Esophagus squamous epithelium (tissue), 4 donors: ENCODE measurements at regions not wholly inside any gene's neighbourhood (a gene's known extent, or its start where the extent isn't known, plus 50 kb on each side); places are given as distances from the start of the nearest gene placed in this dataset.

Source experiments
- CTCF ChIP-seq, 6 experiments: fragments of 450-650 bp in 4 of 6; fragments of 200-600 bp in 2 of 6; sonication (generic) in 2 of 6; IDR thresholded peaks; one replicate each; pipeline ENCODE4 v1.5.1; 2016 to 2019; ENCODE audit warnings: antibody characterized with exemption in 6 of 6, mild to moderate bottlenecking in 4 of 6, moderate library complexity in 4 of 6
- POLR2A ChIP-seq, 4 donors: fragments of 450-650 bp; IDR thresholded peaks; one replicate each; pipeline ENCODE4 v1.6.1; 2017; ENCODE audit warnings: antibody characterized with exemption in 4 of 4, mild to moderate bottlenecking in 4 of 4, moderate library complexity in 3 of 4

GRCh38 chr15:69535998-69536397 is 83.4 kb downstream of the RPLP1 start:
- no peak for TF ChIP-seq CTCF (IDR thresholded peaks at IDR 0.05)
- no peak for TF ChIP-seq POLR2A (IDR thresholded peaks at IDR 0.05)
